Activated B cell treated with CpG ODN at 0.5 μM for 24 hours (primary cell): ENCODE measurements at regions not wholly inside any gene's neighbourhood (a gene's known extent, or its start where the extent isn't known, plus 50 kb on each side); places are given as distances from the start of the nearest gene placed in this dataset.

Experiments used
- ATAC-seq: fragments of 200-7000 bp; cut with Tn5 transposase; one replicate; pipeline ENCODE4 v1.10.0; 2021; ENCODE audit warnings: low read depth, mild to moderate bottlenecking, moderate library complexity
- CTCF ChIA-PET: fragments of 350-600 bp; sonication (Branson Sonifier 250); formaldehyde crosslinking; loops from one replicate; lab custom pipeline; 2021; ENCODE audit warnings: antibody characterized with exemption; lab: Charles Lee
- POLR2A ChIA-PET: fragments of 350-600 bp; sonication (Branson Sonifier 250); formaldehyde crosslinking; loops from one replicate; lab custom pipeline; 2021; ENCODE audit warnings: antibody characterized with exemption; lab: Charles Lee
- DNase-seq: peaks from one replicate; pipeline ENCODE4 v3.0.0; 2022
- H3K27ac Mint-ChIP-seq: one replicate; pipeline ENCODE4 v1.8.0; 2020; ENCODE audit warnings: mixed read lengths
- H3K27me3 Mint-ChIP-seq: one replicate; pipeline ENCODE4 v1.8.0; 2021; ENCODE audit warnings: mixed read lengths
- H3K36me3 Mint-ChIP-seq: one replicate; pipeline ENCODE4 v1.8.0; 2021; ENCODE audit warnings: low read depth, mixed read lengths
- H3K4me1 Mint-ChIP-seq: one replicate; pipeline ENCODE4 v1.8.0; 2021; ENCODE audit warnings: mixed read lengths
- H3K4me3 Mint-ChIP-seq: one replicate; pipeline ENCODE4 v1.8.0; 2020; ENCODE audit warnings: mild to moderate bottlenecking, mixed read lengths
- H3K9me3 Mint-ChIP-seq: one replicate; pipeline ENCODE4 v1.8.0; 2020; ENCODE audit warnings: mixed read lengths
- intact Hi-C: fragments of 100-400 bp; cut with micrococcal nuclease; formaldehyde crosslinking; loops from one replicate; pipeline ENCODE4 v1.15.1; 2024
- TF ChIP-seq, protein P1 (sequence below): fragments of 200-600 bp; IDR thresholded peaks from one replicate; pipeline ENCODE4 v1.8.0; 2022; ENCODE audit warnings: antibody characterized with exemption, mild to moderate bottlenecking

GRCh38 chr3:152197937-152198336 lies 70.8 kb upstream of the MBNL1 start:
- ATAC-seq (peak; percentile 43), DNase-seq (no peak)
- CTCF ChIA-PET: interaction anchor here (0.8 to 2.1 kb wide), 5 partner anchors 13 to 93 kb away, joined by 3 to 15 read pairs (median 4); no protein-coding TSS in a partner anchor
- no peaks in the 10 kb centered on the region for H3K27me3 Mint-ChIP-seq
- intact Hi-C loops: loop anchor here (1.0 to 10.0 kb wide), 7 partner anchors 7 to 923 kb away; partner anchors contain the start of genes MBNL1, P2RY12 and P2RY14
- TF ChIP-seq, protein P1, sequence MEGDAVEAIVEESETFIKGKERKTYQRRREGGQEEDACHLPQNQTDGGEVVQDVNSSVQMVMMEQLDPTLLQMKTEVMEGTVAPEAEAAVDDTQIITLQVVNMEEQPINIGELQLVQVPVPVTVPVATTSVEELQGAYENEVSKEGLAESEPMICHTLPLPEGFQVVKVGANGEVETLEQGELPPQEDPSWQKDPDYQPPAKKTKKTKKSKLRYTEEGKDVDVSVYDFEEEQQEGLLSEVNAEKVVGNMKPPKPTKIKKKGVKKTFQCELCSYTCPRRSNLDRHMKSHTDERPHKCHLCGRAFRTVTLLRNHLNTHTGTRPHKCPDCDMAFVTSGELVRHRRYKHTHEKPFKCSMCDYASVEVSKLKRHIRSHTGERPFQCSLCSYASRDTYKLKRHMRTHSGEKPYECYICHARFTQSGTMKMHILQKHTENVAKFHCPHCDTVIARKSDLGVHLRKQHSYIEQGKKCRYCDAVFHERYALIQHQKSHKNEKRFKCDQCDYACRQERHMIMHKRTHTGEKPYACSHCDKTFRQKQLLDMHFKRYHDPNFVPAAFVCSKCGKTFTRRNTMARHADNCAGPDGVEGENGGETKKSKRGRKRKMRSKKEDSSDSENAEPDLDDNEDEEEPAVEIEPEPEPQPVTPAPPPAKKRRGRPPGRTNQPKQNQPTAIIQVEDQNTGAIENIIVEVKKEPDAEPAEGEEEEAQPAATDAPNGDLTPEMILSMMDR: no peak
- peaks cover 4% of the 10 kb centered on the region for H3K36me3 Mint-ChIP-seq
- H3K4me1 Mint-ChIP-seq: peaks cover 91% of the 10 kb centered on the region
- H3K27ac Mint-ChIP-seq: peak overlapping the region; percentile 97
- no peaks in the 10 kb centered on the region for H3K9me3 Mint-ChIP-seq
- H3K4me3 Mint-ChIP-seq: peak overlapping the region; percentile 78
- POLR2A ChIA-PET: interaction anchor here (0.9 to 9.9 kb wide), 11 partner anchors 9 to 318 kb away, joined by 3 to 179 read pairs (median 5); partner anchors contain the start of gene MBNL1

DNA sequence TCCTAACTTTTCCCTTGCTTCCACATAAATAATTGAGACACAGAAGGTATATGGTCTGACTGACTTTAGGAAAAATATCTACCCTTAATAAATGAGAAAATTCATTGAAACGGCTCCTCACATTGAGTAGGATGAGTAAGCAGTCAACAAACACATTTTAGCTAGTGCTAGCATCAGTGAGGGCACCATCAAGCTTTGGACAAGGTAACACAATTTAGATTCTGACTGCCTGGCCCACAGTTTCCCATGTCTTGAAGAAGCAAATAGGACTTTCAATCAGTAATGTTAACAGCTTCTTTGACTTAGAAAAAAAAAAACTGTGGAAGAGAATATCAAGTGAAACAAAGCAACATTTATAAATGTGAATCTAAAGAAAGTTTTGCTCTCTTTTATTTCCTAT lies 70.1 kb upstream of the MBNL1 start:
- POLR2A ChIA-PET: interaction anchor here (0.6 to 9.9 kb wide), 15 partner anchors 14 to 1790 kb away, joined by 3 to 179 read pairs (median 5); partner anchors contain the start of gene MBNL1
- intact Hi-C loops: loop anchor here (1.0 to 10.0 kb wide), 3 partner anchors 70 to 924 kb away; partner anchors contain the start of genes MBNL1, P2RY12 and P2RY14
- DNase-seq: no peak

GRCh38 chr3:152199102-152199840 lies 69.5 kb upstream of the MBNL1 start:
- H3K4me1 Mint-ChIP-seq: peaks cover 87% of the 10 kb centered on the region

More for the DNA sequence above, 70.1 kb upstream of the MBNL1 start:
- CTCF ChIA-PET: interaction anchor here (0.8 to 2.1 kb wide), 7 partner anchors 13 to 245 kb away, joined by 3 to 15 read pairs (median 4); partner anchors contain the start of gene MBNL1
- peak overlapping the region; percentile 69 for H3K4me3 Mint-ChIP-seq
- no peaks in the 10 kb centered on the region for H3K27me3 Mint-ChIP-seq
- no peak for ATAC-seq
- H3K27ac Mint-ChIP-seq: peak overlapping the region; percentile 97
- peaks cover 90% of the 10 kb centered on the region for H3K4me1 Mint-ChIP-seq
- TF ChIP-seq, protein P1: no peak
- H3K36me3 Mint-ChIP-seq: peaks cover 4% of the 10 kb centered on the region
- no peaks in the 10 kb centered on the region for H3K9me3 Mint-ChIP-seq

DNA sequence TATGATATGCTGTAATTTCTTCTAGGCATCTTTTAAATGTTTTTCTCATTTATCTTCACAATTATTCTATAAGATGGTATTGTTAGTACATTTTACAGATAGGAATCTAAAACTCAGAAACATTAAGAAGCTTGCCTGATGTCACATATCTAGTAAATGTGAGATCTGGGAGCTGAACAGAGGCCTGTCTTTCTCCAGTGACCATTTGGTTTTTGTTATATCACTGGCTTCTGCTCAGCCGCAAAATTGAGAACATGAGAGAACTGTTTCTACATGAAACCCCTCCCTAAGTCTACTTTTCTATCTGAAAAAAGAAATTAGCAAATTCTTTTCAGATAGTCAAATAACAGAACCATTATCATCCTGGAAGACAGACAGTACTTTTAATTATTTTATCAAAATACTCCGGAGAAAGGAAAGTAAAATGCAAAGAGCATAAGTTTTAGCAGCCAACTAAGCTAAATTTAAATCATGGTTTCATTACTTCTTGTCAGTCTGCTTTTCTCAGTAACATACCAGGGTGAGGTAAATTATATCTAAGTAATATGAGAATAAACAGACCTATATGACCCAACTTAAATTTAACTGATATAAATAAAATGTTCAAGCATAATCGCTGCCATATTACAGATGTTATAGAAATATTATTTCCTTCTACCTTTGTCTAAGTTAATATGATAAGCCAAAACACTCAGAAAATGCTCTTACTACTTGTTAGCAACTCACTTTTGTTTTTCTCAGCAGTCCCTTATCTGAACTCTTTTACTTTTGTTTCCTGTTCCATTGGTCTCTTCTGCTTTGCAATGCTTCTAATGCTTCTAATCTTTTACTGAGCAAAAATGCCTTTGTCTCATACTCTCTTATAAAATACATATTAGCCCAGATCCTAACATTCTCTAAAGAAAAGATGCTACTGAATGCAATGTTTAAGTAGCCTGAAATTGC lies 68.0 kb upstream of the MBNL1 start:
- peaks cover 8% of the 10 kb centered on the region for H3K36me3 Mint-ChIP-seq
- DNase-seq (no peak), ATAC-seq (no peak)
- intact Hi-C loops: no loop called here
- no peaks in the 10 kb centered on the region for H3K27me3 Mint-ChIP-seq
- H3K4me1 Mint-ChIP-seq: peaks cover 82% of the 10 kb centered on the region
- ChIA-PET CTCF (interaction anchor here (1.0 to 1.2 kb wide), 2 partner anchors 17 to 243 kb away, joined by 3 to 4 read pairs; no protein-coding TSS in a partner anchor), POLR2A (interaction anchor here (0.7 to 9.9 kb wide), 8 partner anchors 12 to 272 kb away, joined by 3 to 179 read pairs (median 3); partner anchors contain the start of gene MBNL1)
- no peaks in the 10 kb centered on the region for H3K9me3 Mint-ChIP-seq
- H3K4me3 Mint-ChIP-seq: peak overlapping the region; percentile 73
- TF ChIP-seq, protein P1: no peak
- H3K27ac Mint-ChIP-seq: peak overlapping the region; percentile 97

More at GRCh38 chr3:152199102-152199840, 69.5 kb upstream of the MBNL1 start:
- CTCF ChIA-PET: interaction anchor here (0.8 to 2.1 kb wide), 5 partner anchors 11 to 244 kb away, joined by 3 to 15 read pairs (median 3); partner anchors contain the start of gene MBNL1
- POLR2A ChIA-PET: interaction anchor here (0.6 to 9.9 kb wide), 17 partner anchors 14 to 1790 kb away, joined by 3 to 179 read pairs (median 5); partner anchors contain the start of gene MBNL1
- TF ChIP-seq, protein P1: no peak
- ATAC-seq (peak; percentile 10), DNase-seq (no peak)
- Mint-ChIP-seq H3K9me3 (no peaks in the 10 kb centered on the region), H3K27ac (peak overlapping the region; percentile 97), H3K36me3 (peaks cover 5% of the 10 kb centered on the region), H3K27me3 (no peaks in the 10 kb centered on the region), H3K4me3 (peak overlapping the region; percentile 73)
- intact Hi-C loops: loop anchor here (10.0 kb wide), 2 partner anchors 814 to 924 kb away; partner anchors contain the start of genes P2RY12 and P2RY14
